Ureter (tissue), 1 donor: ENCODE measurements at regions not wholly inside any gene's neighbourhood (a gene's known extent, or its start where the extent isn't known, plus 50 kb on each side); places are given as distances from the start of the nearest gene placed in this dataset.

Source experiments
- DNase-seq: peaks from one replicate; pipeline ENCODE4 v3.0.0-alpha.2; 2020; ENCODE audit warnings: low spot score
- donor health status: DM: yes; HTN: yes; CAD: no.

DNA sequence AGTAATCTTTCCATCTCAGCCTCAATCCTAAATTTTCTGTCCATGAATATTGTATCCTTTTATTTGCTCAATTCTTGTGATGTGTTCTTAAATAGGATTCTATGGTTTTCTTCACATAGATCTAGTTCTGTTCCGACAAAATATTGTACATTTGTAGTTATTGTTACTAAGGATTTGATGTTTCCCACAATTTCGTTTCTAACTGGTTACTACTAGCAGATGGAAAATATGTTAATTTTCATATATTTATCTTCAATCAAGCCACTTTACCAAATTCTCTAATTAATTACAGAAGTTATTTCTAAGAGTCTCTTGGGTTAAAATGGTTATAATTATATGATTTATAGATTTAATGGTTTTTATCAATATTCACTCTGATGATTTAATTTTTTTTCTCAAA, 60.3 kb downstream of the SEC61B start:
- no peak for DNase-seq

DNA sequence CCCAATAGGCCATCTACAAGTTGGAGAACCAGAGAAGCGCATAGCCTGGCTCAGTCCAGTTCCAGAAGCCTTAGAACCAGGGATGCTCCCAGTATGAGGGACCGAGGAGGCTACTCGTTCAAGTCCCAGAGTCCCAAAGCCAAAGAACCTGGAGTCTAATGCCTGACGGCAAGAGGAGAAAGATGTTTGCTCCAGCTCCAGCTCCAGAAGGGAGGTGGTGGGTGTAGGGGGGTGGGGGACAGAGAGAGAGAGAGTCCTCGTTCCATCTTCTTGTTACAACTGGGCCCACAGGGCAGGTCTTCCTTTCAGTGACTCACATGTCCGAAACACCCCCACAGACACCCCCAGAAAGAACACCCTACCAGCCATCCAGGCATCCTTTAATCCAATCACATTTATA, 63.9 kb downstream of the SEC61B start:
- DNase-seq, result no peak

DNA sequence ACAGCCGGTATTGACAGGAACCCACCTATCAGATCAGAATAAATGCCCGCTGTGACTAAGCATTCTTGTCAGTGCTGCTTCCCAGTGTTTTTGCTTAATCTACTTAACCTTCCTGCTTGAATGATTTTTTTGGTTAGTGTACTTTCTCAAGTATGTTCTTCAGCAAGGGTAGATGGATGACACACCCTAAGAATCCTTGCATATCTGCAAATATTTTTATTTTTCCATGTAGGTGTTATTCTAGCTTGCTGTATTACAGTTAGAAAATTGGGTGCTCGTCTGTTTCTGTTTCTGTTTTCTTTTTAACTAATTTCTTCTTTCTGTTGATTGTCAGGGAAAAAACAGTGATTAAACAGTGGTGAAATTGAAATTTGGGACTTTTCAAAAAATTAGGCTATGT, 64.5 kb downstream of the SEC61B start:
- no peak for DNase-seq

DNA sequence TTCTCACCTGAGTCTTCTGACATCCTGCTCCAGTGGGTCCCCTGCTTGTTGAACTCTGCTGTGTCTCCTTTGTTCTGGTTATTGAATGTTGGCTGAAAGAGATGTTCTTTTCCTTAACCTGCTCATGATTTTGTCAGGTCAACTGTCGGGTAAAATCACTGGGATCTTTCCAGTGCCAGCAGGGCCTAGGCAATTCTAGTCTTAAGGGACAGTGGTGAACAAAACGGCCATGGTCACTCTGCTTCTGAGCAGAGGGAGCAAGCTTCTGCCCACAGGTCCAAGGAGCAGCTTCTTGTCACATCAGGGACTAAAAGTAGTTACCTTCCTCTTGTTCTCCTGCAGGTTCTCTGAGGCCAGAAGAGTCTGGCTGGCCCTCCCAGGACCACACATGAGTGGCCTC, 65.6 kb downstream of the SEC61B start:
- no peak for DNase-seq

GRCh38 chr9:99288830-99289229, 66.7 kb downstream of the SEC61B start:
- DNase-seq, result no peak

- no peak for DNase-seq
Measured at GRCh38 chr9:99294850-99295461, 72.9 kb downstream of the SEC61B start.

DNA sequence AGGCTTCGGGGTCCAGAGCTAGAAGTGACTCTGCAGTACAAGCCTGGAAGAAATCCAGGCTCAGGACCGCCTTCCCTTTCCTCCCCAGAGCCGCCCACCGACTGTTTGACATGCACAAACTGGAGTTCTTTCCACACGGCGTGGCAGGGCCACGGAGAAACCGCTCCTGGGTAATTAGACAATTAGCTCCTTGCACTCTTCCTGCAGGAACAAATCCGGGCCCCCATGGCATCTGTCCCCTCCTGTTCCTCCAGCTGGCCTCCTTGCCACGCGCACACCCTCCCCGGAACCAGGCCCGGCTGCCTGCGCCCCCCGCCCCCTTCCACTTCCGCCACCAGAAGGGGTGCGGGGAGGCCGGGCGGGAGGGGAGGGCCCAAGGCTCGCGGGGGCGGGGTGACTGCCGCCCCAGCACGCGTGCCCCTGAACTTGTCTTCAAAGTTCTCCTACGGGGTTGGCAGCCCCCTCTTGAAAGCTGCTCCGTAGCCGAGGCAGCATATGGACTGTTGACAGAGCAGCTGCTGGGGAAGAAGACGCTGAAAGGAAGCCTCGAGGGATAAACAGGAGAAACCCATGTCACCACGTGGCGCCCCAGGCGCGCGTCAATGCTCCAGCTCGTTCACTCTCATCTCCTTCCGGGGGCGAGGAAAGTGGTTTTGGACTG, 74.3 kb downstream of the SEC61B start:
- no peak for DNase-seq

GRCh38 chr9:99298614-99299013, 76.5 kb downstream of the SEC61B start:
- no peak for DNase-seq

- no peak for DNase-seq
Measured at GRCh38 chr9:99299211-99300102, 77.4 kb downstream of the SEC61B start.

DNA sequence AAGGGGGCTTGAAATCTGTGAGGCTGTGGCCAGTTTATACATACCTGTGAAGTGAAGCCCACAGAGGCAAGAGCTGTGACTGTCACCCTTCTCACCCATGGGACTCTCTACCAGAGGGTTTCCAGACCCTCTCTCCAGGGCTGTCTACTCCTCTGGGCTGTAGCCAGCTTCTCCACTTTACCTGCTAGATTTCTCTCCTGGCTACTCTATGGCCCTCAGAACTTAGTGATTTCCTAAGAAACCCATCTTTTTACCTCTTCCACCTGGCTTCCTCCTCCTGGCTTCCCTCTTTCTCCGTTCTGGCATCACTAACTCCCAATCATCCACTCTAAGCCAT, 78.0 kb downstream of the SEC61B start:
- no peak for DNase-seq

DNA sequence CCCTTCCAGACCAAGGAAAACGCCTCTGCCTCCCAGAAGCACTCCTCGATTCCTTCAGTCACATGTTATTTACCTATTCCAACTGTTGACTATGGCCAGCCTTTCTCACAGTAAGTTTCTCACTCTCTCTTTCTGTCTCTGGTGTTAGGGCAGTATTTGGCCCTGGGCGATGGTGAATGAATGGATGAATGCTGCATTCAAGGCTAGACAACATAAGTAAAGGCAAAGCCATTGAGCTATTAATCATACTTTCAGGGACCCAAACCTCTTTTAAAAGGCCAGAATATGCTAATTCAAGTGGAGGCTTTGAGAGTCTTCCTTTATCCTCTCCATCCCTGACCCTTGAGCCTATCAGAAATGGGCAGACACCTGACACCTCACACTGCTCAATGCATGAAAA, 78.5 kb downstream of the SEC61B start:
- DNase-seq, result no peak

DNA sequence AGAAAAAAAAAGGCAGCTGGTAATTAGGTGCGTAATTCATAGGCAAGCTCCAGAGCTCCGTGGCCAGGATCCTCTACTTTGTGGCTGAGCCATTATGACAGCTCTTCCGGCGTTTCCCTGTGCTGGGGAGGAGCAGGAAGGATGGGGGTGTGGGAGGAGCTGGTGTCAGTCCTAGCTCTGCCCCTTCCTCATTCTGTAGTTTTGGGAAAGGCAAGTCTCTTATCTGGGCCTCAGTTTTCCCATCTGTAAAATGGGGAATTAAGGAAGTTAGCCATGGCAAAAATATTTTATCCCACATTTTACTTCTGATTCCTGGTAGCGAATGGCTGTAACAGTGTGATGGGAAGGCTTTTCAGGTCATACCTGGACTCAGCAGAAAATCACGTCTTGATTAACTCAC, 81.1 kb downstream of the SEC61B start:
- no peak for DNase-seq

- DNase-seq, result no peak
Measured at GRCh38 chr9:99305124-99305523, 83.0 kb downstream of the SEC61B start.

- DNase-seq, result no peak
Measured at GRCh38 chr9:99305820-99306811, 84.0 kb downstream of the SEC61B start.

DNA sequence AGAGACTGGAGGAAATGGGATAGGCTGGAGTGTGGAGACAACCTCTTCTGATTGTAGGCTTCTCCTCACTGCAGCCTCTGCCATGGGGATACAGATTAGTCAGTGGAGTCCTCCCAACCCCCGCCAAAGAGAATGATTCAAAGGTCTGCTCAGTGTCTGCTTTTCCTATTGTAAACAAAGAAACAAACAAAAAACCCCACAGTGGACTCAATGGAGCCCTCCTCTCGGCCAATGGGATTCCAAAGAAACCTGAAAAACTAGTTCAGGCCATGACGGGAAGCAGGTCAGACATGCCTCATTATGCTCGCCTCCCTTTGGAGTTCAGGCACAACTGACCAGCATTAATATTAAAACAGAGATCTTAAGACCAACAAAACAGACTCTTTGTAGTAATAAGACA, 85.8 kb downstream of the SEC61B start:
- no peak for DNase-seq

DNA sequence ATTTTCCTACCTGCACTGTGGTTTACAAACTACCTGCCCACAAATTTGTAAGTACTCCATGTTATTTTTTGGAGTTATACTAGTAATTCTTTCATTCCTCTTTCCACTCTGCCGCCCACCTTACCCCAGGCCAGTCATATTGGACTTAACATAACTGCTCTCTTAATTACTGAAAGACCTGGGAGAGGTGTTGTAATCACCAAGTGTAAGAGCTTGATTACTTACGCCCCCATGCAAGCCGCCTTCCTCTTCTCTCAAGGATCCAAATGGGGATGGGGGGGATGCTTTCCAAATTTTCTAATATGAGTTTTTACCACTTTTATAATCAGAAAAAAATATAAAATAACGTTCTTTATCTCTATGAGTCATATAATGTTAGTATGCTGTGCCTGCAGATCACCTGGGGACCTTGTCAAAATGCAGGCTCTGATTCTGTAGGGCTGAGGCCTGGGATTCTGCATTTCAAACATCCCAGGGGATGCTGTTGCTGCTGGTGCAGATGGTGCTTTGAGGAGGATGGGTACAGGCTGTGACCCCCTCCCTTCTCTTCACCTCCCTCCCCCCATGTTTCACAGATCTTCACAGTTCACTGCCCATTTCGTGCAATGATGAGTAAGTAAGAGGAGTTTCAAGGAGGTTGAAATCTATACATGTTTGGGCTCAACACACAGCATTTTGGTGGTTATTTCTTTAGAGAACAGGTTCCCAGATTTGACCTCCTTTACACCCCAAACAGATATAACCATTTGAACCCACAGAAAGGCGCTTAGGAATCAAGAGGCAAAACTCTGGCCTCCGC, 87.3 kb downstream of the SEC61B start:
- DNase-seq, result no peak

DNA sequence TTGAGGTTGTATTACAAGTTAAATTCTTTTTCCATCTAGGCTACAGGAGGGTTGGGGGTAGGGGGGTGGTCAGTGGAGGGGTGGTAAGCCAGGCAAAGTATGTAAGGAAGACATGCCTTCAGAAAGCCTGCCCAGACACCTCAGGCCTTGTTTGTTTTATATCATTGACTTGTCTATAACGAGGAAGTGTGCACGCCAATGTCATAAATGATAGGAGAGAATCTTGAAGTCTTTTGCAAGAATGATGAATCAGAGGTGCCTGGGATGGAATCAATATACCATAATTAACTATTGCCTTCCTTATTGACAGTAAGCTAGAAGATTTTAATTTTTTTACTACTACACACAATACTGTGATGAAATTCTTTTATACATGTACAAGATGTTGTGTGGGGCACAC, 90.7 kb downstream of the SEC61B start:
- DNase-seq, result no peak

DNA sequence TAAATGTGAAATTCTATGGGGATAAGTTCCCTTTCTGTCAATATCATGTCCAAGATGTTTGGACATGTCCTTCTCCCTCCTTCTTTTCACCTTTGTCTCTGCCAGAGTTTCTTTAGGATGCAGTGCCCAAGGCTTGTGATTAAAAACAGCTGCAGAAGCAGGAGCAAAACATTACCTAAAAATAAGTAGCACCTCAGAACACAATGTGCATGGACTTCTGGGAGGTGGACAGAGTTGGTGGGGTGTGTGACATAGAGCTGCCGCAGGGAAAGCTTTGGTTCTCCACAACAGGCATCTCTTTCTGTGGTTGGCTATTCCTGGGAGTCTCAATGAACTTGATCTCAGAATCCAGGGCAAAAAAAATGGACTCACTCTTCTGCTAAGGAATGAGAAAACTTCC, 97.0 kb downstream of the SEC61B start:
- DNase-seq, result no peak

DNA sequence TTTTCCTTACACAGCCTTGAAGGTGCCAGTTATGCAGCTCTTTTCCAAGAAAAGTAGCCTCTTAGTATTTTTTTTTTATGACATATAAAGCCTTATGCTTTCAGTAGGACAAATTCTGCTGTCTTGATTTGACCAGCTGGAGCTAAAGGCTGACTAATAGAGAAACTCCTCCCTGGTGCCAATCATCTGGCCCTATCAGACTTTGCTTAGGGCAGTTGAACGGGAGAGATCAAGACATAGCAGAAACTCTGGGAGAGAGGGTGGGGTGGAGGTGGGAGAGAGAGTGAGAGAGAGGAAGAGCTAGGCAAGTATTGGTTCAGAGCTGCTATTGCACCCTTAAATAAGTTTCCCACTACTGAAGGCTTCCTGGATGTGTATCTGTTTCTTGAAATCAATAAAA, 100.2 kb downstream of the SEC61B start:
- DNase-seq, result no peak

- no peak for DNase-seq
Measured at GRCh38 chr9:99326112-99326916, 104.2 kb downstream of the SEC61B start.
